Renal cortex interstitium (tissue), 11 donors: ENCODE measurements at regions not wholly inside any gene's neighbourhood (a gene's known extent, or its start where the extent isn't known, plus 50 kb on each side); places are given as distances from the start of the nearest gene placed in this dataset.
"Not testable (repeated sequence)": the region's sequence is repeated elsewhere in the genome, so short reads cannot be mapped to it uniquely, and the experiment has no call there.

ENCODE experiments used
- DNase-seq, 11 donors: peaks; one replicate each; pipeline ENCODE4 v3.0.0-alpha.2; 2013; ENCODE audit warnings: low read depth in 9 of 11, low spot score in 4 of 11; ENCODE audit errors: extremely low read depth in 1 of 11

- DNase-seq = no peak
Observed at GRCh38 chr2:156756516-156756915, 320.3 kb downstream of the GPD2 start.

GRCh38 chr2:156763174-156763573 lies 327.0 kb downstream of the GPD2 start:
- no peak for DNase-seq

GRCh38 chr2:156765043-156765442 lies 328.9 kb downstream of the GPD2 start:
- DNase-seq = no peak

- no peak for DNase-seq
Observed at GRCh38 chr2:156765450-156765849, 329.3 kb downstream of the GPD2 start.

- no peak for DNase-seq
Observed at GRCh38 chr2:156769802-156770201, 333.6 kb downstream of the GPD2 start.

GRCh38 chr2:156778916-156779315 lies 342.7 kb downstream of the GPD2 start:
- no peak for DNase-seq

GRCh38 chr2:156779416-156780120 lies 343.4 kb downstream of the GPD2 start:
- no peak for DNase-seq

- not testable (repeated sequence) for DNase-seq
Observed at GRCh38 chr2:156781677-156782076, 345.5 kb downstream of the GPD2 start.

GRCh38 chr2:156784020-156784701 lies 348.0 kb downstream of the GPD2 start:
- DNase-seq = no peak

GRCh38 chr2:156787517-156787916 lies 351.3 kb downstream of the GPD2 start:
- DNase-seq = no peak

- DNase-seq = no peak
Observed at GRCh38 chr2:156790343-156791037, 354.3 kb downstream of the GPD2 start.

- no peak for DNase-seq
Observed at GRCh38 chr2:156792242-156792840, 356.2 kb downstream of the GPD2 start.

- no peak for DNase-seq
Observed at GRCh38 chr2:156797832-156798231, 361.7 kb downstream of the GPD2 start.

GRCh38 chr2:156800065-156800653 lies 364.0 kb downstream of the GPD2 start:
- DNase-seq = no peak

GRCh38 chr2:156800781-156801361 lies 364.7 kb downstream of the GPD2 start:
- no peak for DNase-seq

- no peak for DNase-seq
Observed at GRCh38 chr2:156803243-156803642, 367.1 kb downstream of the GPD2 start.

GRCh38 chr2:156803967-156804366 lies 367.8 kb downstream of the GPD2 start:
- no peak for DNase-seq

- DNase-seq = no peak
Observed at GRCh38 chr2:156810094-156810493, 373.9 kb downstream of the GPD2 start.

- DNase-seq = no peak
Observed at GRCh38 chr2:156812496-156812895, 376.3 kb downstream of the GPD2 start.
